AG04450 (cell line): ENCODE measurements at regions not wholly inside any gene's neighbourhood (a gene's known extent, or its start where the extent isn't known, plus 50 kb on each side); places are given as distances from the start of the nearest gene placed in this dataset.

Experiments used
- CTCF ChIA-PET: fragments of 300-600, 350-600 bp; formaldehyde crosslinking; extraction: SDS; loops from one replicate; lab custom pipeline; 2022; ENCODE audit warnings: antibody characterized with exemption, inconsistent platforms; lab: Charles Lee
- POLR2A ChIA-PET: fragments of 350-600 bp; formaldehyde crosslinking; extraction: SDS; loops from one replicate; lab custom pipeline; 2021; ENCODE audit warnings: antibody characterized with exemption, inconsistent platforms; lab: Yijun Ruan, JAX
- DNase-seq: peaks from one replicate; pipeline ENCODE4 v3.0.0-alpha.2; 2011; ENCODE audit warnings: low read depth, low spot score
- H3K27ac ChIP-seq: one replicate; pipeline ENCODE4 v1.5.1; 2012; ENCODE audit warnings: low read depth, low read length, control low read depth
- H3K27me3 ChIP-seq: one replicate; pipeline ENCODE4 v1.6.0; 2012; ENCODE audit warnings: low read length; ENCODE audit not compliant: control insufficient read depth, insufficient read depth
- H3K4me3 ChIP-seq: 2 replicates; pipeline ENCODE4 v1.5.1; 2011; ENCODE audit warnings: mild to moderate bottlenecking, low read depth, low read length, control low read depth
- H3K9me3 ChIP-seq: 2 replicates; pipeline ENCODE4 v1.5.1; 2012; ENCODE audit warnings: low read length; ENCODE audit not compliant: control insufficient read depth, insufficient read depth
- CTCF ChIP-seq: IDR thresholded peaks from 2 replicates; pipeline ENCODE4 v1.5.1; 2011; ENCODE audit warnings: low read depth, low read length, control low read depth, inconsistent platforms

- CTCF ChIA-PET = interaction anchor here (1.1 kb wide), 1 partner anchor 55 kb away, joined by 3 read pairs; no protein-coding TSS in a partner anchor
- DNase-seq = no peak
- H3K27ac ChIP-seq = no peak overlapping the region
- H3K27me3 ChIP-seq = peaks cover 2% of the 10 kb centered on the region
- POLR2A ChIA-PET = no interaction called here
- no peak for TF ChIP-seq CTCF
- no peak overlapping the region for H3K4me3 ChIP-seq
- no peaks in the 10 kb centered on the region for H3K9me3 ChIP-seq
These were observed 56.3 kb upstream of the FAM3C start for GRCh38 chr7:121452389-121452788.

GRCh38 chr7:121451367-121452094, 55.4 kb upstream of the FAM3C start:
- DNase-seq = no peak
- H3K4me3 ChIP-seq = no peak overlapping the region
- H3K9me3 ChIP-seq = no peaks in the 10 kb centered on the region
- no peak for TF ChIP-seq CTCF
- peaks cover 2% of the 10 kb centered on the region for H3K27me3 ChIP-seq
- no peak overlapping the region for H3K27ac ChIP-seq
- ChIA-PET POLR2A (no interaction called here), CTCF (interaction anchor here (1.1 kb wide), 1 partner anchor 55 kb away, joined by 3 read pairs; no protein-coding TSS in a partner anchor)

- Histone ChIP-seq H3K4me3 (no peak overlapping the region), H3K27ac (no peak overlapping the region), H3K9me3 (no peaks in the 10 kb centered on the region), H3K27me3 (peaks cover 2% of the 10 kb centered on the region)
- ChIA-PET CTCF (no interaction called here), POLR2A (no interaction called here)
- no peak for DNase-seq
- no peak for TF ChIP-seq CTCF
These were observed 54.6 kb upstream of the FAM3C start for GRCh38 chr7:121450631-121451198.

- Histone ChIP-seq H3K4me3 (no peak overlapping the region), H3K27ac (no peak overlapping the region), H3K27me3 (peaks cover 4% of the 10 kb centered on the region), H3K9me3 (no peaks in the 10 kb centered on the region)
- no peak for DNase-seq
- ChIA-PET CTCF (interaction anchor here (1.2 kb wide), 1 partner anchor 15 kb away, joined by 4 read pairs; no protein-coding TSS in a partner anchor), POLR2A (no interaction called here)
- no peak for TF ChIP-seq CTCF
These were observed 53.7 kb upstream of the FAM3C start for GRCh38 chr7:121449735-121450240.

- CTCF ChIA-PET = interaction anchor here (1.2 kb wide), 1 partner anchor 16 kb away, joined by 4 read pairs; no protein-coding TSS in a partner anchor
These were observed 53.2 kb upstream of the FAM3C start for GRCh38 chr7:121449329-121449728.

More at GRCh38 chr7:121449329-121449728, 53.2 kb upstream of the FAM3C start:
- Histone ChIP-seq H3K27me3 (peaks cover 4% of the 10 kb centered on the region), H3K9me3 (no peaks in the 10 kb centered on the region), H3K4me3 (no peak overlapping the region), H3K27ac (no peak overlapping the region)
- TF ChIP-seq CTCF = 0 out of 2 replicates have a peak, but pooled peaks have one; percentile 8
- POLR2A ChIA-PET = no interaction called here
- DNase-seq = no peak
